GM19324 (cell line): ENCODE measurements at regions not wholly inside any gene's neighbourhood (a gene's known extent, or its start where the extent isn't known, plus 50 kb on each side); places are given as distances from the start of the nearest gene placed in this dataset.

Experiments
- ATAC-seq: cut with Tn5 transposase; IDR thresholded peaks from one replicate; pipeline ENCODE4 v1.9.1; 2021; ENCODE audit warnings: mild to moderate bottlenecking, moderate library complexity; ENCODE audit not compliant: unreplicated experiment, low FRiP score

DNA sequence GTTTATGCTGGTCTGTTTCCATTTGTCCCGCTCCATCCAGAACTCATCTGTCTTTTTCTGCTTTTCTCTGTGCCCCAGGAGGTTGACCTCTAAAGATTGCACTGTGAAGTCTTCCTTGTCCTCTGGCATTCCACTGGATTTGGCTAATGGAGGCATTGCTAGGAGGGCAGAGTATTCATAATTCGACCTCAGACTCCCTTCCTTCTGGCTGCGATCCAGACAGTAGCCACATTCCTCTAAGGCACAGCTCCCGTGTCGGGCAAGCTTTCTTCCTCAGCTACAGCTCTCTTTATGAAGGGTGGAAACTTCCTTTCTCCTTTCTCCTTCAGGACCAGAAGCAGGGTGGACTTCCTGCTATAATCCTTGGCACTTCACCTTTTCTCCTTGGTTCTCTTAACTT, 175.9 kb downstream of the BAMBI start:
- no peak for ATAC-seq

- ATAC-seq, result no peak
Measured at GRCh38 chr10:28857164-28857563, 179.8 kb downstream of the BAMBI start.

- ATAC-seq, result no peak
Measured at GRCh38 chr10:28858646-28859045, 181.3 kb downstream of the BAMBI start.

- ATAC-seq, result no peak
Measured at GRCh38 chr10:28859791-28860190, 182.5 kb downstream of the BAMBI start.

DNA sequence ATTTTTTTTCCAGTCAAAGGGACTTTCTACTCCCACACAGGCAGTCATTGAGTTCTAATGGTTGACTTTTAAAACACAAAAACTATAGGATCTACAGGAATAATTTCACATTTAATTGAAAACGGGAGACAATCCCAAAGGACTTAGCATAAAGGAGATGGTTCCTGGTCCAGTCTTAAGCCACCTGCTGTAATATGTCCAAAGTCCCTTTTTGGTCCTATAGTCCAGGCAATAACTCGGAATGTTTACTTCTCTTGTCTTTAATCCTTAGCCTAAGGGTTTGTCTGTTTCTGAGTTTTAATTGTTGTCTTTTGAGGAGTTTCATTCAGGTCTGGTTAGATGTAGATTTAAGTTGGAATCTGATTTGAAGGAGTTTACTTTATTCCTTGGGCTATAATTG, 184.9 kb downstream of the BAMBI start:
- ATAC-seq, result no peak

GRCh38 chr10:28869606-28870201, 192.4 kb downstream of the BAMBI start:
- no peak for ATAC-seq

- ATAC-seq, result no peak
Measured at GRCh38 chr10:28871665-28872064, 194.3 kb downstream of the BAMBI start.

- ATAC-seq, result no peak
Measured at GRCh38 chr10:28872587-28873165, 195.4 kb downstream of the BAMBI start.

DNA sequence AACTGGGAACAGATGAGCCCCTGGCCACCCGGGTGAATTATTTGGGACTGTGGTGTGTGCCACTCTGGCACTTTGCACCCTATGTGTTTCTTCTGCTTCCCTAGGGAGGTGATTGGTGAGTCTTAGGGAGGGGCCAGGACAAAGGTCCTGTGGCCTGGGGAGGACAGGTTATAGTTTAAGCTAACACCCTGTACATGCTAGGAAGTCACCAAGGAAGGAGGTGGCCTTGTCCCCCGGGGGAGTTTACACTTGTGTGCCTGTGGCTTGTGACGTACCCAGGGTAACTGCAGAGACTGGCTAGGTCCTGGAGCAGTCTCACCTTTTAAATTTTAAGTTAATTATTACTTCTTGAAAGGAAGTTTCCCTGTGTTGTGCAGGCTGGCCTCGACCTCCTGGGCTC, 196.2 kb downstream of the BAMBI start:
- no peak for ATAC-seq

DNA sequence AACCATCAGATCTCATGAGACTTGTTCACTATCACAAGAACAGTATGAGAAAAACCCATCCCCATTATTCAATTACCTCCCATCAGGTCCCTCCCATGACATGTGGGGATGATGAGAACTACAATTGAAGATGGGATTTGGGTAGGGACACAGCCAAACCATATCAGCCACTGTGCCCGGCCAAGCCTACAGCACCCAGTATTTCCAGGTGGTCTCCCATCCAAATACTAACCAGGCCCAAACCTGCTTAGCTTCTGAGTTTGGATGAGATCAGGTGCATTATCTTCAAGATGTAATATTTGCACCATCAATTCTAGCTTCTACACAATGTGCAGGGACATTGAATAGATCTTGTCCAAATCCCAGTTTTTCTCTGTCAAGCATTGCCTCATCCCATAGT, 196.9 kb downstream of the BAMBI start:
- ATAC-seq, result no peak

GRCh38 chr10:28875549-28876081, 198.3 kb downstream of the BAMBI start:
- ATAC-seq, result no peak

DNA sequence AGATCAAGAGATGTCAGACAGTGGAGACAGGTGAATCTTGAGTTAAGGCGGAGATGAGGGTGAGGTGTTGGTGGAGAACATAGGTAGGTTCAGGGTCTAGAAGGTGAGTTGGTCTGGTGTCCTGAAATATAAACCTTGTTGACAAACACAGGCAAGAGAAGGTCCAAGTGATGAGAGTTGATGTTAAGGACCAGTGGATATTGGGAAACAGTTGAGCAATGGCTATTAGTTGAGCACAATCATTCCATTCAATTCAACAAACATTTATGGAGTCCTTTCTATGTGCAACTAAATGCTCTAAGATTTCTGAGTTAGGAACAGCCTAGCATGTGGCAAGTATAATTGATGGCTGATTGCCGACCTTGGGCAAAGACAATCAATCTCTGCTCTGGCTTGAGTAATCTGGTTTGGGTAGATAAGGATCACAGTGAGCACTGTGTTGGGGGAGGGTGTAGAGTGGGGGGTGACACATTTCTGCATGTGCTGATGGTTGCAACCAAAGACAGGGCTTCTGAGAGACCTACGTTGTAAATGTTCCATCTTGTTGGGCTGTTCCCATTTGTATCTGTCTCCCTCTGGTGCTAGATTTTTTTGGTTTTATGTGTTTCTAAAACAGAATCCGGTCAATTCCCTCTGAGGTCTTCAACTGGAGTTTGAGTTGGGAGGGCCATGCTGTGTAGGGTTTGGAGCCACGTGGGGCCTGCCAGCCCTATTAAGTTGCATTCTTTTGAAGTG, 201.1 kb downstream of the BAMBI start:
- ATAC-seq, result no peak

- no peak for ATAC-seq
Measured at GRCh38 chr10:28879246-28879645, 201.9 kb downstream of the BAMBI start.

DNA sequence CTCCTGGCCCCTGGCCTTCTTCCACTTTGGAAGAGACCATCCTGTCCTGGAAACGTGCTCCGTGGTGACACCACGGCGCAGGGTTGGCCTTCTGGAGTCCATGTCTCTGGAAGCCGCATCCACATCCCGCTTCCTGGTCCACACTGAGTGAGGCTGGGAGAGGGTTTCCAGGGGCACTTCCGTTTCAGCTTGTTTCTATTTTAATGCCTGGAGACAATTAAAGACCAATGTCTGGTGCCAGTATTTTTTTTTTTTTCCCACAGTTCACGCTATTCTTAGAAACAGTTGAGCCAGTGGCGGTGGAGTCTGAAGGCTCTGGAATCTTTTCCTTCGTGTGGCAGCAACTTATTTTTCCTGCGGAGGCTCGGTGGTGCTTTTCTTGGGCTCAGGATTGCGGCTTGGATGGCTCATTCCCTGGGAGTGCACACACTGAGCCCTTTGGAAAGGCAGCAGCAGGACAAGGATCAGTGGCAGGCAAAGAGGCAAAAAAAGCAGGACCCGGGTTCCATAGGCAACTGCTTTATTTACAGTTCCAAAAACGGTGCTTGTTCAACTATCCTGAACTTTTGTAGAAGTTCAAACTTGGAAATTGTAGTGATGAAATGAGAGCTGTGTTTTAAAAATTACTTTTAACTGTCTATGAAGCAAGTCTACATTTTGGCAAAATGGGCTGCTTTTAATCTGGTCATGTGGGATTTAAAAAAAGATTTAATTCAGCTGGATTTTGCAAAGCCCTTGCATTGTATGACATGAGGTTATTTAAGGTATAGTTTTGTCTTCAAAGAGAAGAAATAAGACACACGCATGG, 202.8 kb downstream of the BAMBI start:
- ATAC-seq, result no peak

DNA sequence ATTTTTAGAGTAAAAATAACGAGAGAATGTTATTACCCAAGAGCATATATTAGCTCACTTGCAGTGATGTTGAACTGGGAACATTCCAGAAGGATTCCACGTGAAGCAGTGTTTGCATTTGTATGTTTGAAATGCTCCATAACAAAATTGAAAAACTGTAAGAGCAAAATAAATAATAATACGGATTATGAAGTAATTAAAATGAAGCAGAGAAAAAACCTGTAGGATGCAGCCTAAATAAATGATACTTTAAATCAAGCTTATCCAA, 203.3 kb downstream of the BAMBI start:
- no peak for ATAC-seq

GRCh38 chr10:28881171-28881882, 204.0 kb downstream of the BAMBI start:
- no peak for ATAC-seq

DNA sequence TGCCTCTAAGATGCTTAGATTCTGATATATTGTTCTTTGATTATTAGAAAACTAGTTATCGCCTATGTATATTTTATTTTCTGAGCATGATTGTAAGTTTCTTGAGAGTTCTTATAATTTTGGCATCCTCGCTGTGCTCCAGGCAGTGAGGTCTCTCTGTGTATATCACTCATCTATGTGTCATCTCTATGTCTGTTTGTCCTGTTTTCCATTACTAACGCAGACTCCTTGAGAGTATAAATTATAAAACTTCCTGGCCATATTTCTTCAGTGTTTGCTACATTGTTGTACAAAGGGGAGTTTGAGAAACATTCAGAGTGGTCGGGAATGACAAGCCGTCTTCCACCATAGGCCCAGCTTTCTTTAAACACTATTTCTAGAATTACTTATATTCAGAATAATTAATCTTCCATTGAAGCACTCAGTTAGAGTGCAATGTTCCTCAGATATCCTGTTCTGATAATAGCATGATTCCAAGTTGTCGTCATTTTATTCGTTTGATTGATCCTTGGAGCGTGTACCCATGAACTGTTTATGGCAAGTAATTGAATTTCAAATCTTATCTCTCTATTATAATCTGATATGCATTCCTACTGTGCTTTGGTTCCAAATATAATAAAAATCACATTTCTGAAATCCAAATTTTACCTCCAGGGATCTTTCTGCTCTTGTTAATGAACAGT, 206.6 kb downstream of the BAMBI start:
- no peak for ATAC-seq

- no peak for ATAC-seq
Measured at GRCh38 chr10:28890121-28890950, 213.0 kb downstream of the BAMBI start.

DNA sequence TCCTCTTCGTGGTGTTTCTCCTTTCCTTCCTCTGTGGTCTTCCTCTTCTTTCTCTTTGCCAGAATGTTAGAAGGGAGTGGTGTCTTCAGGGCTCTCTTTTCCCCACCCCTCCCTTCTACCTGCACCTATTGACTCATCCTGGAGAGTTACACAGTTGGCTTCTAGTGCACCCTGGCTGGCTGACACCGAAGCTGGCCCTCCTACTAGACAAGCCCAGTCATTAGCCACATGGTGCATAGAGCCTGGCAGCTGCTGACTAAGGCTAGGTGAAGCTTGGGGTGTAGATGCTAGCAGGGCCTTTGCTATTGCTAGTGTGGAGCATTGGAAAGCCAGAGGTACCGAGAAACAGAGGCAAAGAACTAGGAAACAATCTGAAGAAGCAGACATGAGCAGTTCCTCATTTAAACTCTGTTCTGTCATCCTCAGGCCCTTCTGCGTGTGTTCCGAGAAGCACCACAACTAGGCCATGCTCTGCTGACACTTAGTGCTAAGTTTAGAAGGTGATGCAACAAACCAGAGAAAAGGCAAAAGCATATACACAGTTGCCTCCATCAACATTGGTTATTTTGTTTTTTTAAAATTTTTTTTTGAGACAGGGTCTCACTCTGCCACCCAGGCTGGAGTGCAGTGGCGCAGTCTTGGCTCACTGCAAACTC, 213.9 kb downstream of the BAMBI start:
- no peak for ATAC-seq
